GM21529 (cell line): ENCODE measurements at regions not wholly inside any gene's neighbourhood (a gene's known extent, or its start where the extent isn't known, plus 50 kb on each side); places are given as distances from the start of the nearest gene placed in this dataset.

Experiments used
- ATAC-seq: cut with Tn5 transposase; IDR thresholded peaks from one replicate; pipeline ENCODE4 v1.9.1; 2021; ENCODE audit not compliant: unreplicated experiment

GRCh38 chr17:34198519-34198918 is 56.6 kb upstream of the CCL2 start:
- ATAC-seq, result no peak

GRCh38 chr17:34199454-34199853 is 55.6 kb upstream of the CCL2 start:
- ATAC-seq, result no peak

- no peak for ATAC-seq
Observed at GRCh38 chr17:34199932-34200534, 55.1 kb upstream of the CCL2 start.

- ATAC-seq, result no peak
Observed at GRCh38 chr17:34201225-34201624, 53.9 kb upstream of the CCL2 start.

- no peak for ATAC-seq
Observed at GRCh38 chr17:34201767-34202166, 53.3 kb upstream of the CCL2 start.

GRCh38 chr17:34203018-34203638 is 52.0 kb upstream of the CCL2 start:
- no peak for ATAC-seq

GRCh38 chr17:34204402-34204801 is 50.7 kb upstream of the CCL2 start:
- no peak for ATAC-seq
